ENCODE measurements at regions not wholly inside any gene's neighbourhood (a gene's known extent, or its start where the extent isn't known, plus 50 kb on each side); places are given as distances from the start of the nearest gene placed in this dataset.

DNA sequence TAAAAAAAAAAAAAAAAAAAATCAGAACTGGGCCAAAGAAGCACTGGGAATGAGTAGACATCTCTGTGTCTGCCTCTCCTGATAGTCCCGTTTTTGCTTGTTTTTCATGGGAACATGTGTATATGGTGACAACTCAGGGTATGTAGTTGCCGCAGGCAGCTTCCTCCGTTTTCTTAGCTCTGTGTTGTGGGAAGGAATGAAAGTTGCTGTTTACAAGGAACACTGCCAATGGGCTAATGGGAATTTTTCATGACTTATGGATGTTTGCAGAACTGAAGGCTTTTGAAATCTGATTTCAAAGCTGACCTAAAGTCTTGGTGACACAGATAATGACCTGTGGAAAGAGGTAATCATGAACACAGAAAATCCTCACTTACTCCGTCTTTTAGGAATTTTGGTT is 146.4 kb upstream of the BTG1 start:
- Mint-ChIP-seq H3K27me3 (no peaks in the 10 kb centered on the region), H3K9me3 (no peaks in the 10 kb centered on the region), H3K27ac (ENCODE audit: low read depth) (no peak overlapping the region), H3K4me3 (no peak overlapping the region), H3K36me3 (ENCODE audit: insufficient read depth) (peaks cover 2% of the 10 kb centered on the region), H3K4me1 (peaks cover 5% of the 10 kb centered on the region)
- no peak for DNase-seq (ENCODE audit: low spot score in 2 of 2)
- ATAC-seq (replicated peaks; ENCODE audit: extremely low read depth, poor library complexity, severe bottlenecking), result no peak

GRCh38 chr12:92290886-92291285 is 145.2 kb upstream of the BTG1 start:
- Mint-ChIP-seq H3K9me3 (no peaks in the 10 kb centered on the region), H3K27ac (ENCODE audit: low read depth) (no peak overlapping the region), H3K4me3 (no peak overlapping the region), H3K4me1 (peaks cover 5% of the 10 kb centered on the region), H3K36me3 (ENCODE audit: insufficient read depth) (peaks cover 2% of the 10 kb centered on the region), H3K27me3 (no peaks in the 10 kb centered on the region)
- DNase-seq (ENCODE audit: low spot score in 2 of 2) (no peak), ATAC-seq (replicated peaks; ENCODE audit: extremely low read depth, poor library complexity, severe bottlenecking) (no peak)

GRCh38 chr12:92290350-92290695 is 144.7 kb upstream of the BTG1 start:
- Mint-ChIP-seq H3K9me3 (no peaks in the 10 kb centered on the region), H3K27ac (ENCODE audit: low read depth) (no peak overlapping the region), H3K36me3 (ENCODE audit: insufficient read depth) (peaks cover 2% of the 10 kb centered on the region), H3K27me3 (no peaks in the 10 kb centered on the region), H3K4me1 (peaks cover 5% of the 10 kb centered on the region), H3K4me3 (no peak overlapping the region)
- ATAC-seq (replicated peaks; ENCODE audit: extremely low read depth, poor library complexity, severe bottlenecking) (no peak), DNase-seq (ENCODE audit: low spot score in 2 of 2) (no peak)

- Mint-ChIP-seq H3K27ac (ENCODE audit: low read depth) (no peak overlapping the region), H3K9me3 (no peaks in the 10 kb centered on the region), H3K4me1 (peaks cover 2% of the 10 kb centered on the region), H3K4me3 (no peak overlapping the region), H3K27me3 (no peaks in the 10 kb centered on the region), H3K36me3 (ENCODE audit: insufficient read depth) (peaks cover 2% of the 10 kb centered on the region)
- ATAC-seq (replicated peaks; ENCODE audit: extremely low read depth, poor library complexity, severe bottlenecking) (no peak), DNase-seq (ENCODE audit: low spot score in 2 of 2) (no peak)
These were observed 144.1 kb upstream of the BTG1 start for GRCh38 chr12:92289629-92290349.

DNA sequence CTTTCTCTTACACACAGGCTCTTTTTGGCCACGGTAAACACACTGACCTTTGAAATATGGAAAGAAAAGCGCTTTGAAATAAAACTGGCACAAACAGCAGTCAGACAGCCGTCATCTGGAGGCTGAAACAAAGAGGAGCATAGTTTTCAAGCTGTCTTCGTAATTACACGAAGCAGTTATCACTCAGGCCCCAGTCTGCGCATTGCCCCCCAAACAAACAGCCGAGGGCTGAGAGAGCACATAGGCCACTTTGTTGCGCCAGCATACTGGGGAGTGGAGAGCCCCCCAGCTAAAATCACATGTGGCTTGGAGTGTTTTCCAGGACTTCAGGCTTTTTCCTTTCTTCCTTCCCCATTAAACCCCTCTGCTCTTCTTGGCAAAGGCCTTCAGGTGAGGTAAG is 142.9 kb upstream of the BTG1 start:
- Mint-ChIP-seq H3K36me3 (ENCODE audit: insufficient read depth) (peaks cover 2% of the 10 kb centered on the region), H3K4me3 (no peak overlapping the region), H3K27ac (ENCODE audit: low read depth) (no peak overlapping the region), H3K4me1 (no peaks in the 10 kb centered on the region), H3K9me3 (no peaks in the 10 kb centered on the region), H3K27me3 (no peaks in the 10 kb centered on the region)
- DNase-seq (ENCODE audit: low spot score in 2 of 2), result no peak
- no peak for ATAC-seq (replicated peaks; ENCODE audit: extremely low read depth, poor library complexity, severe bottlenecking)

DNA sequence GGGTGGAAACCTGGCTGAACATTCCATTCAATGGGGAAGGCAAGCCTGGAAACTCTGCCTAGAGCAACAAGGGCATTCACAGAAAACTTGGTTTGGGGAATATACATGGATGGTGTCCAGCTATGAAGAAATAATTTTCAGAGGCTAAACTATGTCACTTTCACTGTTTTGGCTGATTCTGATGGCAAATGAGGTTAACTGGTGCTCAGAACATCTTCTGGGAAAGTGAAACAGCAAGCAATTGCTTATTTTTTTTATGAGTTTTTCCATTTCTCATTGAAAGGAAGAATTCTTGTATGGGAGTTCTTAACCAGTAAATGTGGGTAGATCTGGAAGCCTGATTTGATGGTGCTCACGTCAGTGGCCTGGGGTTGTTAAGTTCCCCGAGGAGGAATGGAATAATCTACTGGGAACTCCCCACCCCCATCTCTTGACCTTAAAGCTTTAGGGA is 132.8 kb upstream of the BTG1 start:
- H3K27ac Mint-ChIP-seq (ENCODE audit: low read depth), result no peak overlapping the region
- H3K27me3 Mint-ChIP-seq, result no peaks in the 10 kb centered on the region
- no peak for DNase-seq (ENCODE audit: low spot score in 2 of 2)
- H3K4me3 Mint-ChIP-seq, result no peak overlapping the region
- no peaks in the 10 kb centered on the region for H3K36me3 Mint-ChIP-seq (ENCODE audit: insufficient read depth)
- H3K4me1 Mint-ChIP-seq, result no peaks in the 10 kb centered on the region
- no peak for ATAC-seq (replicated peaks; ENCODE audit: extremely low read depth, poor library complexity, severe bottlenecking)
- H3K9me3 Mint-ChIP-seq, result no peaks in the 10 kb centered on the region

GRCh38 chr12:92277795-92278194 is 132.1 kb upstream of the BTG1 start:
- H3K9me3 Mint-ChIP-seq, result no peaks in the 10 kb centered on the region
- DNase-seq (ENCODE audit: low spot score in 2 of 2), result no peak
- no peak for ATAC-seq (replicated peaks; ENCODE audit: extremely low read depth, poor library complexity, severe bottlenecking)
- H3K4me3 Mint-ChIP-seq, result no peak overlapping the region
- no peak overlapping the region for H3K27ac Mint-ChIP-seq (ENCODE audit: low read depth)
- H3K36me3 Mint-ChIP-seq (ENCODE audit: insufficient read depth), result no peaks in the 10 kb centered on the region
- H3K4me1 Mint-ChIP-seq, result no peaks in the 10 kb centered on the region
- no peaks in the 10 kb centered on the region for H3K27me3 Mint-ChIP-seq

DNA sequence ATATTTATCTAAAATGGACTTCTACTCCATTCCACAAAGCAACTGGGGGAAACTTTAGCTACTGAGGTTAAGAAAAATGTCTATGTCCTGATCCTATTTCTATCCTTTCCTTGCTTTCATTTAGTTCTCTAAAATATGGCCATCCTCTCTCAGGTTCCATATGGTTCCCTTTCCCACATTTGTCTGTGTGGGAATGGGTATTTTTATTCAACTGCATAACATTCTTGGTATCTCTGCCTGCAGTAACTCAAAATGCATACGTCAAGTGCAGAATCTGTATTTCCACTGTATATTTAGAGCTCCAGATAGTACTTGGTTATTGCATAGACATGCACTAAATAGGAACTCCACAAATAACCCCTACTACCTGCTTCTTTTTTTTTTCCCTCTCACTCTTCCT is 130.6 kb upstream of the BTG1 start:
- Mint-ChIP-seq H3K4me3 (no peak overlapping the region), H3K36me3 (ENCODE audit: insufficient read depth) (no peaks in the 10 kb centered on the region), H3K4me1 (no peaks in the 10 kb centered on the region), H3K27ac (ENCODE audit: low read depth) (no peak overlapping the region), H3K27me3 (no peaks in the 10 kb centered on the region), H3K9me3 (no peaks in the 10 kb centered on the region)
- ATAC-seq (replicated peaks; ENCODE audit: extremely low read depth, poor library complexity, severe bottlenecking), result no peak
- DNase-seq (ENCODE audit: low spot score in 2 of 2), result no peak

DNA sequence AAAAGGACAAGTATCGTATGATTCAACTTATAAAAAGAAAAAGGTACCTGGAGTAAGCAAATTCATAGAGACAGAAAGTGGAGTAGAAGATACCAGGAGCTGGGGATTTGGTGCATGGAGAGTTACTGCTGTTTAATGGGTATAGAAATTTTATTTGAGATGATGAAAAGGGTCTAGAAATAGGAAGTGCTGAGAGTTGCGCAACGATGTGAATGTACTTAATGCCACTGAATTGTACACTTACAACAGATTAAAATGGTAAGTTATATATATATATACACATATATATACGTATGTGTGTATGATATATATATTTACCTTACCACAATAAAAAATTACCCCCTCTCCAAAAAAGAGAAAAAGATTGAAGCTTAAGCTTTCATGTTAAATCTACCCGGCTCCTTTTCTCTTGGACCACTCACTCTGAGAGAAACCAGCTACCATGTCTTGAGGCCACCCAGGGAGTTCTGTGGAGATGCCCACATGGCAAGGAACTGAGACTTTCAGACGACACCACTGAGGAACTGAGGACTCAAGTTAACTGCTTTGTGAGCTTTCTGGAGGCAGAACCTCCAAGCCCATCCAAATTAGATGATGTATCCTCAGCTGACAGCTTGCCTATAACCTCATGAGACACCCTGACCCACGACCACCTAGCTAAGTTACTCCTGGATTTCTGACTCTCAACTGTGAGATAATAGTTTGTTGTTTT is 130.0 kb upstream of the BTG1 start:
- H3K4me3 Mint-ChIP-seq, result no peak overlapping the region
- no peaks in the 10 kb centered on the region for H3K9me3 Mint-ChIP-seq
- no peaks in the 10 kb centered on the region for H3K36me3 Mint-ChIP-seq (ENCODE audit: insufficient read depth)
- DNase-seq (ENCODE audit: low spot score in 2 of 2) (no peak), ATAC-seq (replicated peaks; ENCODE audit: extremely low read depth, poor library complexity, severe bottlenecking) (no peak)
- H3K4me1 Mint-ChIP-seq, result peaks cover 4% of the 10 kb centered on the region
- no peak overlapping the region for H3K27ac Mint-ChIP-seq (ENCODE audit: low read depth)
- no peaks in the 10 kb centered on the region for H3K27me3 Mint-ChIP-seq

- no peak for ATAC-seq (replicated peaks; ENCODE audit: extremely low read depth, poor library complexity, severe bottlenecking)
- Mint-ChIP-seq H3K27ac (ENCODE audit: low read depth) (no peak overlapping the region), H3K4me1 (peaks cover 13% of the 10 kb centered on the region), H3K4me3 (no peak overlapping the region), H3K36me3 (ENCODE audit: insufficient read depth) (no peaks in the 10 kb centered on the region), H3K27me3 (no peaks in the 10 kb centered on the region), H3K9me3 (no peaks in the 10 kb centered on the region)
- DNase-seq (ENCODE audit: low spot score in 2 of 2), result no peak
These were observed 127.4 kb upstream of the BTG1 start for GRCh38 chr12:92273076-92273475.

DNA sequence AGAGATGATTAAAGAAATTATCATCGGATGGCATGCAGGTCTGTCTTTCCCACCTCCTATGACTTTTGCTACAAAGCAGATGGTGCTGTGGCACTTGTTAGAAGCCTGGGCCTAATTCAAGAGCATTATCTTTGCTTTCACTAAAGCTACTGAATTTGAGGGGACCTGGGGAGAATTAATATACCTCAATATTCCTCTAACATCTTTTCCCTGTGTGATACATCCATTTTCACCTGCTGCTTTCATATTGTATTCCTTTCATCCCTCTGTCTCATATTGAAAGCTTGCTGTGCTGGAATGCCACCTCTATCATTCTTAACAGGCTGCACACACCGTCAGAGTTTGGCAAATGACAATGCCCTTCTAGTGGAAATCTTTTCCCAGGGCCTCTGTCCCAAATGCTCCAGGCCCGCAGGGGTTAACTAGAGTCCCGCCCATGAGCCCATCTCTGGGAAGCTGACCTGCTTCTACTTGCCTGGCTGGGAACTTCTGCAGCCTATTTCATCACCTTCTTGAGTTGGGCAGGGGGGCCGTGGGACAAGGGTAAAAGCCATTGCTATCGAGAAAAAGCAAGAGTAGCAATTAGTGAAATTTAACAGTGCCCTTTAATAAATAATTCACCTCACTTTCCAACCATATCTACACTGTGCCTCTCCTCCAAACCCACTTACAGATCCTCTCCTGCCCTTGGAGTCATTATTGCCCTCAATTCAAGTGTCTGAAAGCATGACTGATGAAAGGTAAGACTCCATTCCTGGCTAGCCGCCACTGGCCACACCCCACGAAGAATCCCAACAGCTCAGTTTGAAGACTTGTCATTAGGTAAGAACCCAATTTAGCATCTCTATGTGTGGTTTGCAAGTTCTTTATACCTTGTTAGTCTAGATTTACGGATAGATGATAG is 126.7 kb upstream of the BTG1 start:
- Mint-ChIP-seq H3K27me3 (no peaks in the 10 kb centered on the region), H3K4me1 (peaks cover 14% of the 10 kb centered on the region), H3K4me3 (no peak overlapping the region), H3K27ac (ENCODE audit: low read depth) (no peak overlapping the region), H3K36me3 (ENCODE audit: insufficient read depth) (no peaks in the 10 kb centered on the region), H3K9me3 (no peaks in the 10 kb centered on the region)
- DNase-seq (ENCODE audit: low spot score in 2 of 2) (no peak), ATAC-seq (replicated peaks; ENCODE audit: extremely low read depth, poor library complexity, severe bottlenecking) (no peak)

- DNase-seq (ENCODE audit: low spot score in 2 of 2) (no peak), ATAC-seq (replicated peaks; ENCODE audit: extremely low read depth, poor library complexity, severe bottlenecking) (no peak)
- no peak overlapping the region for H3K27ac Mint-ChIP-seq (ENCODE audit: low read depth)
- peaks cover 14% of the 10 kb centered on the region for H3K4me1 Mint-ChIP-seq
- H3K27me3 Mint-ChIP-seq, result no peaks in the 10 kb centered on the region
- H3K4me3 Mint-ChIP-seq, result no peak overlapping the region
- H3K36me3 Mint-ChIP-seq (ENCODE audit: insufficient read depth), result no peaks in the 10 kb centered on the region
- H3K9me3 Mint-ChIP-seq, result no peaks in the 10 kb centered on the region
These were observed 125.7 kb upstream of the BTG1 start for GRCh38 chr12:92271341-92271740.

Data from central memory CD8-positive, alpha-beta T cell (primary cell).